Progenitor cell of endocrine pancreas (in vitro differentiated cells): ENCODE measurements at regions not wholly inside any gene's neighbourhood (a gene's known extent, or its start where the extent isn't known, plus 50 kb on each side); places are given as distances from the start of the nearest gene placed in this dataset.
A peak's percentile ranks its signal among the peaks of the same experiment; 100 is the strongest.

ENCODE experiments used
- DNase-seq: peaks from one replicate; pipeline ENCODE4 v3.0.0; 2021; ENCODE audit warnings: low spot score; ENCODE audit not compliant: unreplicated experiment
- H3K27ac Mint-ChIP-seq: 2 replicates; pipeline ENCODE4 v1.8.0; 2021; ENCODE audit warnings: mild to moderate bottlenecking, moderate library complexity, mixed read lengths
- H3K27me3 Mint-ChIP-seq: 2 replicates; pipeline ENCODE4 v1.8.0; 2021; ENCODE audit warnings: mixed read lengths
- H3K36me3 Mint-ChIP-seq: 2 replicates; pipeline ENCODE4 v1.8.0; 2022; ENCODE audit warnings: mixed read lengths; ENCODE audit not compliant: insufficient read depth
- H3K4me1 Mint-ChIP-seq: 2 replicates; pipeline ENCODE4 v1.8.0; 2021; ENCODE audit warnings: low read depth, mixed read lengths
- H3K4me3 Mint-ChIP-seq: 2 replicates; pipeline ENCODE4 v1.8.0; 2021; ENCODE audit warnings: low read depth, mild to moderate bottlenecking, moderate library complexity, mixed read lengths
- H3K9me3 Mint-ChIP-seq: 2 replicates; pipeline ENCODE4 v1.8.0; 2021; ENCODE audit warnings: low read depth, mixed read lengths
- TF ChIP-seq, protein P1 (sequence below): fragments of 200-600 bp; sonication (generic); IDR thresholded peaks from one replicate; pipeline ENCODE4 v1.5.0; 2021; ENCODE audit warnings: antibody characterized with exemption, mild to moderate bottlenecking; ENCODE audit not compliant: unreplicated experiment

GRCh38 chr5:52705720-52706119 is 82.0 kb upstream of the ITGA1 start:
- Mint-ChIP-seq H3K4me3 (no peak overlapping the region), H3K9me3 (no peaks in the 10 kb centered on the region), H3K27ac (no peak overlapping the region), H3K4me1 (peaks cover 29% of the 10 kb centered on the region), H3K27me3 (no peaks in the 10 kb centered on the region), H3K36me3 (no peaks in the 10 kb centered on the region)
- DNase-seq, result no peak
- TF ChIP-seq, protein P1, sequence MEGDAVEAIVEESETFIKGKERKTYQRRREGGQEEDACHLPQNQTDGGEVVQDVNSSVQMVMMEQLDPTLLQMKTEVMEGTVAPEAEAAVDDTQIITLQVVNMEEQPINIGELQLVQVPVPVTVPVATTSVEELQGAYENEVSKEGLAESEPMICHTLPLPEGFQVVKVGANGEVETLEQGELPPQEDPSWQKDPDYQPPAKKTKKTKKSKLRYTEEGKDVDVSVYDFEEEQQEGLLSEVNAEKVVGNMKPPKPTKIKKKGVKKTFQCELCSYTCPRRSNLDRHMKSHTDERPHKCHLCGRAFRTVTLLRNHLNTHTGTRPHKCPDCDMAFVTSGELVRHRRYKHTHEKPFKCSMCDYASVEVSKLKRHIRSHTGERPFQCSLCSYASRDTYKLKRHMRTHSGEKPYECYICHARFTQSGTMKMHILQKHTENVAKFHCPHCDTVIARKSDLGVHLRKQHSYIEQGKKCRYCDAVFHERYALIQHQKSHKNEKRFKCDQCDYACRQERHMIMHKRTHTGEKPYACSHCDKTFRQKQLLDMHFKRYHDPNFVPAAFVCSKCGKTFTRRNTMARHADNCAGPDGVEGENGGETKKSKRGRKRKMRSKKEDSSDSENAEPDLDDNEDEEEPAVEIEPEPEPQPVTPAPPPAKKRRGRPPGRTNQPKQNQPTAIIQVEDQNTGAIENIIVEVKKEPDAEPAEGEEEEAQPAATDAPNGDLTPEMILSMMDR, result no peak

- no peaks in the 10 kb centered on the region for H3K36me3 Mint-ChIP-seq
- TF ChIP-seq, protein P1, result no peak
- no peaks in the 10 kb centered on the region for H3K27me3 Mint-ChIP-seq
- DNase-seq, result no peak
- H3K4me3 Mint-ChIP-seq, result no peak overlapping the region
- peaks cover 32% of the 10 kb centered on the region for H3K4me1 Mint-ChIP-seq
- H3K9me3 Mint-ChIP-seq, result no peaks in the 10 kb centered on the region
- H3K27ac Mint-ChIP-seq, result no peak overlapping the region
These were observed 80.9 kb upstream of the ITGA1 start for GRCh38 chr5:52706775-52707174.

DNA sequence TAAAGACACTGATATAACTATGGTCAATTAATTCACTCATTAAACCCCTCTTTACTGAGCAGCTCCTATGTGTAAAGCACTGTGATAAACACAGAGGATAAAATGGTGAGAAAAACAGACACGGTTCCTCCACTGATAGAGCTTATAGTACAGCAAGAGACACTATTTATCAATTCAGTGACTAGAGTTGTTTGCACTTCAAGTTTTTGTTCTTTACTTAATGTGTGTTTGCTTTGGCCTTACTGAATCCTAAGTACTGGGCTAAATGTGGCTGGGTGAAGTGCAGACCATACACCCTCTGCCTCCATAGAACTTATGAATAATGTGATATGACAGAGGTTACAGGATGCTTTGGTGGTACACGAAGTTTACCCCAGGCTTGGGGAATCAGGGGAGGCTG is 80.1 kb upstream of the ITGA1 start:
- Mint-ChIP-seq H3K27me3 (no peaks in the 10 kb centered on the region), H3K36me3 (no peaks in the 10 kb centered on the region), H3K9me3 (no peaks in the 10 kb centered on the region), H3K27ac (peak overlapping the region; percentile 48), H3K4me1 (peaks cover 32% of the 10 kb centered on the region), H3K4me3 (peak overlapping the region; percentile 0)
- no peak for DNase-seq
- TF ChIP-seq, protein P1, result no peak

DNA sequence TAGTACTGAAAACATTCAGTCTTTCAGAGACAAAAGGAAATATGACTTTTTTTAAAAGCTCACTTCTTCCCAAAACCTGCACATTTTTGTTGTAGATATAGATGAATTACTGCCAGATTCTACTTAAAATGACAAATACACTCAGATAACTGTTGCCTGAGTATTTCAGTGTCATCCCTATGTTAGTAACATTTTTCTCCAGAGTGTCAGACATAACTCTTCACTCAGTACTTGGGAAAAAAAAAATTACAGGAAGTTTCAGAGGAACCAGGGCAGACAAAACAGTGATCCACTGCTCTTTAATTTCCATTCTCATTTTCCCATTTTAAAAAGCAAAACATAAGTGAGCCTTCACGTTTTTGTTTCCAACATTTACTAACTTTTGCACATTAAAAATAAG is 79.3 kb upstream of the ITGA1 start:
- peaks cover 32% of the 10 kb centered on the region for H3K4me1 Mint-ChIP-seq
- no peaks in the 10 kb centered on the region for H3K9me3 Mint-ChIP-seq
- DNase-seq, result no peak
- H3K36me3 Mint-ChIP-seq, result no peaks in the 10 kb centered on the region
- no peaks in the 10 kb centered on the region for H3K27me3 Mint-ChIP-seq
- H3K4me3 Mint-ChIP-seq, result no peak overlapping the region
- TF ChIP-seq, protein P1, result no peak
- H3K27ac Mint-ChIP-seq, result no peak overlapping the region

- TF ChIP-seq, protein P1, result no peak
- no peak for DNase-seq
- peaks cover 32% of the 10 kb centered on the region for H3K4me1 Mint-ChIP-seq
- no peak overlapping the region for H3K4me3 Mint-ChIP-seq
- H3K27me3 Mint-ChIP-seq, result no peaks in the 10 kb centered on the region
- no peaks in the 10 kb centered on the region for H3K36me3 Mint-ChIP-seq
- H3K9me3 Mint-ChIP-seq, result no peaks in the 10 kb centered on the region
- no peak overlapping the region for H3K27ac Mint-ChIP-seq
These were observed 78.4 kb upstream of the ITGA1 start for GRCh38 chr5:52709167-52709925.
